ENCODE measurements at regions not wholly inside any gene's neighbourhood (a gene's known extent, or its start where the extent isn't known, plus 50 kb on each side); places are given as distances from the start of the nearest gene placed in this dataset.

- DNase-seq: no peak
Measured at GRCh38 chr10:36148207-36148606, 506.1 kb upstream of the FZD8 start.

GRCh38 chr10:36147529-36147928 lies 505.4 kb upstream of the FZD8 start:
- no peak for DNase-seq

- no peak for DNase-seq
Measured at GRCh38 chr10:36141856-36142560, 499.9 kb upstream of the FZD8 start.

- DNase-seq: no peak
Measured at GRCh38 chr10:36129051-36129450, 487.0 kb upstream of the FZD8 start.

- DNase-seq: no peak
Measured at GRCh38 chr10:36126076-36126475, 484.0 kb upstream of the FZD8 start.

- DNase-seq: no peak
Measured at GRCh38 chr10:36119455-36119854, 477.4 kb upstream of the FZD8 start.

GRCh38 chr10:36118314-36118713 lies 476.2 kb upstream of the FZD8 start:
- no peak for DNase-seq

GRCh38 chr10:36117890-36118289 lies 475.8 kb upstream of the FZD8 start:
- no peak for DNase-seq

- no peak for DNase-seq
Measured at GRCh38 chr10:36117231-36117630, 475.1 kb upstream of the FZD8 start.

GRCh38 chr10:36116731-36117130 lies 474.6 kb upstream of the FZD8 start:
- DNase-seq: no peak

GRCh38 chr10:36116040-36116439 lies 473.9 kb upstream of the FZD8 start:
- DNase-seq: no peak

GRCh38 chr10:36115364-36115763 lies 473.3 kb upstream of the FZD8 start:
- DNase-seq: no peak

- no peak for DNase-seq
Measured at GRCh38 chr10:36114913-36115312, 472.8 kb upstream of the FZD8 start.

GRCh38 chr10:36114141-36114540 lies 472.0 kb upstream of the FZD8 start:
- no peak for DNase-seq

GRCh38 chr10:36111676-36112075 lies 469.6 kb upstream of the FZD8 start:
- no peak for DNase-seq

GRCh38 chr10:36110097-36110496 lies 468.0 kb upstream of the FZD8 start:
- DNase-seq: no peak

- DNase-seq: no peak
Measured at GRCh38 chr10:36109399-36110023, 467.4 kb upstream of the FZD8 start.

GRCh38 chr10:36097696-36098095 lies 455.6 kb upstream of the FZD8 start:
- DNase-seq: no peak

- no peak for DNase-seq
Measured at GRCh38 chr10:36096576-36096975, 454.5 kb upstream of the FZD8 start.

GRCh38 chr10:36094096-36094495 lies 452.0 kb upstream of the FZD8 start:
- no peak for DNase-seq

- no peak for DNase-seq
Measured at GRCh38 chr10:36092116-36092515, 450.0 kb upstream of the FZD8 start.

- DNase-seq: no peak
Measured at GRCh38 chr10:36091007-36091406, 448.9 kb upstream of the FZD8 start.

GRCh38 chr10:36089790-36090440 lies 447.8 kb upstream of the FZD8 start:
- DNase-seq: no peak
